Neural cell (in vitro differentiated cells): ENCODE measurements at regions not wholly inside any gene's neighbourhood (a gene's known extent, or its start where the extent isn't known, plus 50 kb on each side); places are given as distances from the start of the nearest gene placed in this dataset.

Source experiments
- CTCF ChIP-seq: fragments of 450-650 bp; IDR thresholded peaks from 2 replicates; pipeline ENCODE4 v1.5.1; 2014; ENCODE audit warnings: antibody characterized with exemption, mild to moderate bottlenecking, moderate library complexity; ENCODE audit not compliant: poor library complexity, severe bottlenecking
- POLR2AphosphoS5 ChIP-seq: IDR thresholded peaks from 2 replicates; pipeline ENCODE4 v1.6.1; 2012
- REST ChIP-seq: IDR thresholded peaks from 2 replicates; pipeline ENCODE4 v1.6.1; 2012; ENCODE audit warnings: borderline replicate concordance
- SMC3 ChIP-seq: fragments of 450-650 bp; conservative IDR thresholded peaks from 2 replicates; pipeline ENCODE4 v1.6.1; 2014; ENCODE audit warnings: antibody characterized with exemption, mild to moderate bottlenecking, moderate library complexity; ENCODE audit not compliant: poor library complexity
- TAF1 ChIP-seq: IDR thresholded peaks from 2 replicates; pipeline ENCODE4 v1.6.1; 2012; ENCODE audit warnings: low read depth

GRCh38 chr3:72174890-72175289 is 389.9 kb upstream of the PROK2 start:
- TF ChIP-seq TAF1 = no peak
- no peak for TF ChIP-seq REST
- TF ChIP-seq CTCF = no peak
- no peak for TF ChIP-seq POLR2AphosphoS5
- TF ChIP-seq SMC3 = no peak
